Kidney (tissue), 13 donors: ENCODE measurements at regions not wholly inside any gene's neighbourhood (a gene's known extent, or its start where the extent isn't known, plus 50 kb on each side); places are given as distances from the start of the nearest gene placed in this dataset.

Experiments used
- DNase-seq, 5 donors: peaks; one replicate each; pipeline ENCODE4 v3.0.0-alpha.2; 2013 to 2020
- FAIRE-seq: peaks from 2 replicates; lab custom pipeline; 2012; peaks lifted over from hg19 to GRCh38; lab: Jason Lieb, UNC
- H3K27ac ChIP-seq, 2 donors: one replicate each; pipeline ENCODE4 v1.7.0; 2013; ENCODE audit warnings: low read depth in 2 of 2, low read length in 2 of 2, inconsistent platforms in 1 of 2
- H3K27me3 ChIP-seq: one replicate; pipeline ENCODE4 v1.7.1; 2013; ENCODE audit warnings: low read length, inconsistent platforms; ENCODE audit not compliant: control insufficient read depth, insufficient read depth
- H3K36me3 ChIP-seq, 3 donors: one replicate each; pipeline versions ENCODE4 v1.7.0 to v1.7.1; 2013; ENCODE audit warnings: low read length in 3 of 3, control low read depth in 1 of 3, inconsistent platforms in 1 of 3; ENCODE audit not compliant: insufficient read depth in 3 of 3, control insufficient read depth in 2 of 3
- H3K4me1 ChIP-seq, 3 donors: one replicate each; pipeline versions ENCODE4 v1.7.0 to v1.7.1; 2013; ENCODE audit warnings: low read length in 3 of 3, inconsistent platforms in 1 of 3, low read depth in 1 of 3; ENCODE audit not compliant: control insufficient read depth in 2 of 3, insufficient read depth in 2 of 3
- H3K4me3 ChIP-seq, 3 donors: one replicate each; pipeline versions ENCODE4 v1.7.0 to v1.8.1; 2013; ENCODE audit warnings: low read length in 3 of 3, control low read depth in 1 of 3, inconsistent platforms in 1 of 3
- H3K9ac ChIP-seq, 3 donors: one replicate each; pipeline versions ENCODE4 v1.7.0 to v1.7.1; 2013; ENCODE audit warnings: low read length in 3 of 3, control low read depth in 1 of 3, inconsistent platforms in 1 of 3
- H3K9me3 ChIP-seq, 3 donors: one replicate each; pipeline versions ENCODE4 v1.7.0 to v1.7.1; 2013; ENCODE audit warnings: low read length in 3 of 3, control low read depth in 1 of 3, inconsistent platforms in 1 of 3; ENCODE audit not compliant: control insufficient read depth in 2 of 3, insufficient read depth in 1 of 3
- CTCF ChIP-seq: IDR thresholded peaks from 3 replicates; pipeline ENCODE4 v1.5.1; 2012; ENCODE audit warnings: mild to moderate bottlenecking, moderate library complexity, borderline replicate concordance; ENCODE audit not compliant: insufficient read depth; ENCODE audit errors: extremely low read depth
- intact Hi-C: fragments of 100-400 bp; cut with DNase I; formaldehyde crosslinking; loops from one replicate; pipeline ENCODE4 v1.11.1; 2022
- donor health status: control.
- donor health status: control.
- donor health status: control.
- donor health status: control.
- donor health status: control.
- donor health status: DM: yes; HTN: yes; CAD: no.
- donor health status: Normal renal cell carcinoma (clear cell type).

DNA sequence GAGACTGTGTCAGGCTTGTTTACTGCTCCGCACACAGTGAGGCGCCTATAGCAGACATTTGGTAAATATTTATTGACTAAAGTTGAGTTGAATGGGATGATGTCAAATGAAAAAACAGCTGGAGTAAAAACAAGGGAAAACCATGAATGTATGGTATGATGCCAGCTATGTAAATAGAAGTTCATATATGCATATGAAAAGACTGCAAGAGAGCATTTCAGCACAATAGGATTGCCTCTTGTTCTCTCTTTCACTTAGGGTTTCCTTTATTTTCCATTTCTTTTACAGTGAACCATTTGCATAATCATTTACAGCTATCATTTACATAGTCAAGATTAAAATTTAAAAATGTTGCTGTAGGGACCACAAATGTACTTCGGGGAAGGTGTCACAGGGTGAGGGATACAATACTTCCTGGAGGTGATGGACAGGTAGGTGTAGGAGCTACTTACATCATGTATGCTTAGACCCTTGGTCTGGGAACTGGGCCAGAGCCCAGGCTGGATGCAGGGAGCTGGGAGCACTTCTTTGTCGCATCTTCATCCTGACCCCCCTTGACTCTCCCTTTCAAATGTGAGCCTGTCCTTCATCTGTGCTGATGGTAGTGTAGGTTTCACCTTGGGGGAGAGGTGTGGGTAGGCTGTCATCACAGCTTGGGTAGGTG is 113.3 kb downstream of the UTP18 start:
- DNase-seq (no peak), FAIRE-seq (no peak)
- no peaks in the 10 kb centered on the region for H3K9me3 ChIP-seq
- H3K27ac ChIP-seq, result no peak overlapping the region
- no peak overlapping the region for H3K9ac ChIP-seq
- H3K4me1 ChIP-seq, result no peaks in the 10 kb centered on the region
- intact Hi-C loops, result no loop called here
- no peak for TF ChIP-seq CTCF
- H3K4me3 ChIP-seq, result no peak overlapping the region
- no peaks in the 10 kb centered on the region for H3K27me3 ChIP-seq
- H3K36me3 ChIP-seq, result no peaks in the 10 kb centered on the region

DNA sequence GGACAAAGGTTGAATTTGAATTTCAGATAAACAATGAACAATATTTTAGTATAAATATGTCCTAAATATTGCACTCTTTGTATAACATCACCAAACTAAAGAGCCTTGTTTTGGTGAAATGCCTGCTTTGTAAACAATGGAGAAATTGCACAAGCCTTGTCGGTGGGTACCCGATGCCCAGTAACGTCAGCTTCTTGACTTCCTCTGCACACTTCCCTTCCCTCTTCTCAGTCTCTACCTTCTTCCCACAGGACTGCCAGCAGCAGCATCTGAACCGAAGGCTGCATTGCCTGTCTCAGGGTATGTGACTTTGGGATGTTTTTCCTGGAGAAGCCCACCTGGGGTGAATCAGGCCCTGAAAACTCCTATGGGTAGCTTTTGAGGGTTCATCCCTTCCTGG is 113.9 kb downstream of the UTP18 start:
- Histone ChIP-seq H3K4me1 (no peaks in the 10 kb centered on the region), H3K27ac (no peak overlapping the region), H3K27me3 (no peaks in the 10 kb centered on the region), H3K36me3 (no peaks in the 10 kb centered on the region), H3K9me3 (no peaks in the 10 kb centered on the region), H3K4me3 (no peak overlapping the region), H3K9ac (no peak overlapping the region)
- DNase-seq, result no peak
- FAIRE-seq, result no peak
- intact Hi-C loops, result no loop called here
- TF ChIP-seq CTCF, result no peak

DNA sequence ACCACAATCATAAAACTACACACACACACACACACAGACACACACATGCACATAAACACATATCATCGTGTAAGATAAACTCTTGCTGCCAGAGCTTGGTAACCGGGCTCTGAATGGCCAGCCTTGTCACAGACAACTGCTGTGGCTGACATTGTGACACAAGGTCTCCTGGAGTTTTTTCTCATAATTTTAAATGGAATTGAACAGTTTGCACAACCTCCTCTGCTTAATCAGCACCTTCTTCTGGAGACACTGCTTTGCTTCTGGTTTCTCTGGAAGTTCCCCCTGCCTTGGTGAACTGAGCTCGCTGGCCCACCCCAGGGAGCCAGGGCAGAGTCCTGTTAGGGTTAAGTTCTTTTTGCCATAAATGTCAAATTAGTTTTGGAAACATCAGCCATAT is 115.4 kb downstream of the UTP18 start:
- no peak for TF ChIP-seq CTCF
- H3K27me3 ChIP-seq, result no peaks in the 10 kb centered on the region
- H3K9me3 ChIP-seq, result no peaks in the 10 kb centered on the region
- intact Hi-C loops, result no loop called here
- no peak overlapping the region for H3K4me3 ChIP-seq
- H3K27ac ChIP-seq, result no peak overlapping the region
- DNase-seq, result no peak
- H3K9ac ChIP-seq, result no peak overlapping the region
- H3K36me3 ChIP-seq, result no peaks in the 10 kb centered on the region
- no peak for FAIRE-seq
- no peaks in the 10 kb centered on the region for H3K4me1 ChIP-seq

DNA sequence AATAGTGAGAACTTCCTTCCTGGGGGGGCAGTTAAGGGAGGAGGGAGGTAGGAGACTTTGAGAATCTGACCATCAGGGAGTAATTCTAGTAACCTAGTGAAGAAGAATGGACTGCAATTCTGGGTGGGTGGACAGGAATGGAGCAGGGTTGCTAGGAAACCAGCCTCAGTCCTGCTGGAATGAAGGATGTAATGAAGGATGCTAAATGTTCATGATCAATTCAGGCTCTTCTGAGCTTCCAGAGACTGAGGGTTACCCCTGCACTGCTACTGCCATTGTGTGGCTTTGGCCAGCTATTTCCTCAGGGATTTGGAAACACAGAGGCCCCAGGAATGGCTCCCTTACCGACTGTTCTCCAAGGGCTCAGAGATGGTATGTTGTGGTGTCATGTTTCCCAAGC is 116.4 kb downstream of the UTP18 start:
- H3K4me3 ChIP-seq, result no peak overlapping the region
- no peaks in the 10 kb centered on the region for H3K4me1 ChIP-seq
- no peak for TF ChIP-seq CTCF
- no peaks in the 10 kb centered on the region for H3K27me3 ChIP-seq
- DNase-seq, result no peak
- H3K9me3 ChIP-seq, result no peaks in the 10 kb centered on the region
- no peaks in the 10 kb centered on the region for H3K36me3 ChIP-seq
- FAIRE-seq, result no peak
- no peak overlapping the region for H3K27ac ChIP-seq
- intact Hi-C loops, result no loop called here
- no peak overlapping the region for H3K9ac ChIP-seq
